GM23248 (cell line): ENCODE measurements at regions not wholly inside any gene's neighbourhood (a gene's known extent, or its start where the extent isn't known, plus 50 kb on each side); places are given as distances from the start of the nearest gene placed in this dataset.

Experiments used
- EZH2 ChIP-seq: fragments of 200-600 bp; sonication (generic); IDR thresholded peaks from 2 replicates; pipeline ENCODE4 v1.6.1; 2018; ENCODE audit warnings: antibody characterized with exemption, mild to moderate bottlenecking; ENCODE audit not compliant: insufficient read depth, poor library complexity, severe bottlenecking
- EZH2phosphoT487 ChIP-seq: fragments of 200-600 bp; sonication (generic); IDR thresholded peaks from 2 replicates; pipeline ENCODE4 v1.6.1; 2018; ENCODE audit warnings: antibody characterized with exemption, moderate library complexity, mild to moderate bottlenecking, low read depth; ENCODE audit not compliant: insufficient read depth

GRCh38 chr17:71521724-71522123 lies 599.1 kb upstream of the SOX9 start:
- TF ChIP-seq EZH2 (no peak), EZH2phosphoT487 (no peak)
